CD4-positive, alpha-beta T cell (primary cell): ENCODE measurements at regions not wholly inside any gene's neighbourhood (a gene's known extent, or its start where the extent isn't known, plus 50 kb on each side); places are given as distances from the start of the nearest gene placed in this dataset.

Source experiments
- ATAC-seq: fragments of 200-7000 bp; cut with Tn5 transposase; one replicate; pipeline ENCODE4 v1.10.0; 2022; ENCODE audit warnings: mild to moderate bottlenecking; ENCODE audit not compliant: poor library complexity
- CTCF ChIA-PET: fragments of 350-600 bp; sonication (Branson Sonifier 250); formaldehyde crosslinking; loops from one replicate; lab custom pipeline; 2021; ENCODE audit warnings: antibody characterized with exemption, inconsistent platforms; lab: Charles Lee
- POLR2A ChIA-PET: fragments of 350-600 bp; sonication (Branson Sonifier 250); formaldehyde crosslinking; loops from one replicate; lab custom pipeline; 2021; ENCODE audit warnings: antibody characterized with exemption, inconsistent platforms; lab: Charles Lee
- DNase-seq, 14 experiments: peaks; one replicate each; pipeline ENCODE4 v3.0.0-alpha.2; 2013 to 2020; ENCODE audit warnings: mixed read lengths in 2 of 14
- H3K27ac ChIP-seq, 2 donors: one replicate each; pipeline versions ENCODE4 v1.5.1 to v1.7.0; 2013; ENCODE audit warnings: low read length in 2 of 2, low read depth in 1 of 2, mild to moderate bottlenecking in 1 of 2
- H3K27me3 ChIP-seq, 2 experiments: 1 replicate in 1 of 2; 2 replicates in 1 of 2; pipeline versions ENCODE4 v1.6.1 to v1.7.0; 2013; ENCODE audit warnings: low read length in 2 of 2, control low read depth in 1 of 2, mild to moderate bottlenecking in 1 of 2, moderate library complexity in 1 of 2; ENCODE audit not compliant: insufficient read depth in 2 of 2, control insufficient read depth in 1 of 2
- H3K36me3 ChIP-seq: one replicate; pipeline ENCODE4 v1.6.1; 2013; ENCODE audit warnings: low read length, control low read depth; ENCODE audit not compliant: insufficient read depth
- H3K4me1 ChIP-seq: one replicate; pipeline ENCODE4 v1.6.1; 2013; ENCODE audit warnings: low read length, control low read depth; ENCODE audit not compliant: insufficient read depth
- H3K4me3 ChIP-seq: one replicate; pipeline ENCODE4 v1.5.1; 2013; ENCODE audit warnings: mild to moderate bottlenecking, low read length, moderate library complexity
- H3K9me3 ChIP-seq, 2 experiments: 1 replicate in 1 of 2; 2 replicates in 1 of 2; pipeline versions ENCODE4 v1.6.1 to v1.7.0; 2013; ENCODE audit warnings: low read length in 2 of 2, mild to moderate bottlenecking in 2 of 2, control low read depth in 1 of 2, moderate library complexity in 1 of 2; ENCODE audit not compliant: control insufficient read depth in 1 of 2, insufficient read depth in 1 of 2
- H3K27ac Mint-ChIP-seq: one replicate; pipeline ENCODE4 v1.8.0; 2020; ENCODE audit warnings: mixed read lengths
- H3K27me3 Mint-ChIP-seq: one replicate; pipeline ENCODE4 v1.8.0; 2021; ENCODE audit warnings: mixed read lengths
- H3K36me3 Mint-ChIP-seq: one replicate; pipeline ENCODE4 v1.8.0; 2021; ENCODE audit warnings: low read depth, mixed read lengths
- H3K4me1 Mint-ChIP-seq: one replicate; pipeline ENCODE4 v1.8.0; 2021; ENCODE audit warnings: low read depth, mixed read lengths
- H3K4me3 Mint-ChIP-seq: one replicate; pipeline ENCODE4 v1.8.0; 2020; ENCODE audit warnings: mild to moderate bottlenecking, mixed read lengths
- H3K9me3 Mint-ChIP-seq: one replicate; pipeline ENCODE4 v1.8.0; 2020; ENCODE audit warnings: mixed read lengths
- CTCF ChIP-seq: fragments of 200-600 bp; IDR thresholded peaks from one replicate; pipeline ENCODE4 v1.8.0; 2022; ENCODE audit warnings: antibody characterized with exemption, mild to moderate bottlenecking
- intact Hi-C, 2 experiments: fragments of 100-400 bp; cut with DNase I in 1 of 2; cut with micrococcal nuclease in 1 of 2; formaldehyde crosslinking; loops; one replicate each; pipeline versions ENCODE4 v1.15.1 to v1.9.0; 2023 to 2025; cut with DNase I, micrococcal nuclease

GRCh38 chr12:41956353-41956752 lies 188.3 kb downstream of the GXYLT1 start:
- H3K4me1 Mint-ChIP-seq, result no peaks in the 10 kb centered on the region
- ChIA-PET POLR2A (no interaction called here), CTCF (no interaction called here)
- H3K27ac Mint-ChIP-seq, result no peak overlapping the region
- H3K9me3 Mint-ChIP-seq, result no peaks in the 10 kb centered on the region
- Histone ChIP-seq H3K4me1 (no peaks in the 10 kb centered on the region), H3K27me3 (no peaks in the 10 kb centered on the region), H3K27ac (no peak overlapping the region), H3K4me3 (no peak overlapping the region), H3K36me3 (no peaks in the 10 kb centered on the region), H3K9me3 (no peaks in the 10 kb centered on the region)
- TF ChIP-seq CTCF, result no peak
- DNase-seq (no peak), ATAC-seq (no peak)
- intact Hi-C loops, result no loop called here
- peaks cover 6% of the 10 kb centered on the region for H3K27me3 Mint-ChIP-seq
- H3K4me3 Mint-ChIP-seq, result no peak overlapping the region
- no peaks in the 10 kb centered on the region for H3K36me3 Mint-ChIP-seq

- Mint-ChIP-seq H3K9me3 (no peaks in the 10 kb centered on the region), H3K36me3 (no peaks in the 10 kb centered on the region), H3K27ac (no peak overlapping the region), H3K27me3 (peaks cover 25% of the 10 kb centered on the region), H3K4me1 (no peaks in the 10 kb centered on the region), H3K4me3 (no peak overlapping the region)
- Histone ChIP-seq H3K4me1 (no peaks in the 10 kb centered on the region), H3K4me3 (no peak overlapping the region), H3K27ac (no peak overlapping the region), H3K36me3 (no peaks in the 10 kb centered on the region), H3K27me3 (peaks cover 0 to 2% of the 10 kb centered on the region in 2 experiments), H3K9me3 (peaks cover 6 to 8% of the 10 kb centered on the region in 2 experiments)
- intact Hi-C loops, result no loop called here
- no peak for TF ChIP-seq CTCF
- DNase-seq, result no peak
- CTCF ChIA-PET, result interaction anchor here (0.6 kb wide), 1 partner anchor 357 kb away, joined by 3 read pairs; no protein-coding TSS in a partner anchor
- no peak for ATAC-seq
- POLR2A ChIA-PET, result no interaction called here
Measured at GRCh38 chr12:41950455-41950854, 194.2 kb downstream of the GXYLT1 start.

- no peaks in the 10 kb centered on the region for H3K36me3 ChIP-seq
- no peak for ATAC-seq
- ChIA-PET POLR2A (no interaction called here), CTCF (no interaction called here)
- Mint-ChIP-seq H3K4me1 (no peaks in the 10 kb centered on the region), H3K36me3 (no peaks in the 10 kb centered on the region), H3K27ac (no peak overlapping the region), H3K4me3 (no peak overlapping the region), H3K27me3 (peaks cover 33% of the 10 kb centered on the region), H3K9me3 (peaks cover 4% of the 10 kb centered on the region)
- no peak overlapping the region for H3K27ac ChIP-seq
- H3K27me3 ChIP-seq, result peaks cover 0 to 9% of the 10 kb centered on the region in 2 experiments
- intact Hi-C loops, result no loop called here
- no peaks in the 10 kb centered on the region for H3K4me1 ChIP-seq
- DNase-seq, result no peak
- H3K4me3 ChIP-seq, result no peak overlapping the region
- peaks cover 6 to 8% of the 10 kb centered on the region in 2 experiments for H3K9me3 ChIP-seq
- no peak for TF ChIP-seq CTCF
Measured at GRCh38 chr12:41946106-41946505, 198.6 kb downstream of the GXYLT1 start.
